ENCODE measurements at regions not wholly inside any gene's neighbourhood (a gene's known extent, or its start where the extent isn't known, plus 50 kb on each side); places are given as distances from the start of the nearest gene placed in this dataset.

- TF ChIP-seq POLR2A (IDR thresholded peaks at IDR 0.05; ENCODE audit: extremely low read depth, insufficient read length) (no peak), CTCF (IDR thresholded peaks at IDR 0.05; ENCODE audit: low read depth, low read length) (no peak), MYC (IDR thresholded peaks at IDR 0.05; ENCODE audit: low read depth, low read length) (no peak), MAX (IDR thresholded peaks at IDR 0.05; ENCODE audit: low read depth, low read length) (no peak)
These were observed 111.6 kb downstream of the NOC3L start for GRCh38 chr10:94251098-94251497.

All from NB4 (cell line).